Mammary epithelial cell (primary cell): ENCODE measurements at regions not wholly inside any gene's neighbourhood (a gene's known extent, or its start where the extent isn't known, plus 50 kb on each side); places are given as distances from the start of the nearest gene placed in this dataset.

Experiments
- CTCF ChIP-seq, 2 donors: IDR thresholded peaks in 1 of 2; conservative IDR thresholded peaks in 1 of 2; 2 replicates each; pipeline ENCODE4 v1.5.1; 2011 to 2012; ENCODE audit warnings: inconsistent platforms in 2 of 2, low read length in 2 of 2, mild to moderate bottlenecking in 2 of 2, control low read depth in 1 of 2, low read depth in 1 of 2; ENCODE audit not compliant: insufficient read depth in 1 of 2; ENCODE audit errors: extremely low read depth in 1 of 2
- EZH2 ChIP-seq: IDR thresholded peaks from 2 replicates; pipeline ENCODE4 v1.6.1; 2012; ENCODE audit warnings: low read length, inconsistent platforms, borderline replicate concordance

- TF ChIP-seq CTCF (conservative IDR thresholded peaks at IDR 0.05 in 1 of 2, IDR thresholded peaks at IDR 0.05 in 1 of 2; ENCODE audit: extremely low read depth in 1 of 2, insufficient read depth in 1 of 2, low read depth in 1 of 2, low read length in 2 of 2) (no peak), EZH2 (no peak)
These were observed 190.2 kb downstream of the EDN1 start for GRCh38 chr6:12480379-12480778.
